GM23338 (cell line): ENCODE measurements at regions not wholly inside any gene's neighbourhood (a gene's known extent, or its start where the extent isn't known, plus 50 kb on each side); places are given as distances from the start of the nearest gene placed in this dataset.
"Not testable (repeated sequence)": the region's sequence is repeated elsewhere in the genome, so short reads cannot be mapped to it uniquely, and the experiment has no call there.

Experiments used
- ATAC-seq: fragments of 200-7000 bp; cut with Tn5 transposase; 3 replicates; pipeline ENCODE4 v1.9.1; 2020
- DNase-seq: peaks from one replicate; pipeline ENCODE4 v3.0.0-alpha.2; 2015; ENCODE audit warnings: low spot score
- H2AFZ ChIP-seq: fragments of 200-600 bp; sonication (generic); 2 replicates; pipeline ENCODE4 v1.8.0; 2016; ENCODE audit warnings: antibody characterized with exemption, mild to moderate bottlenecking, moderate library complexity
- H3F3A ChIP-seq: fragments of 200-600 bp; sonication (generic); replicated peaks from 2 replicates; pipeline ENCODE4 v1.8.0; 2017; ENCODE audit warnings: antibody characterized with exemption, mixed run types, low read depth
- H3K27ac ChIP-seq: fragments of 200-600 bp; sonication (generic); 2 replicates; pipeline ENCODE4 v1.6.1; 2016; ENCODE audit warnings: low read depth
- H3K27me3 ChIP-seq: fragments of 200-600 bp; sonication (generic); 2 replicates; pipeline ENCODE4 v1.8.0; 2016; ENCODE audit warnings: mild to moderate bottlenecking, mixed run types, moderate library complexity; ENCODE audit not compliant: insufficient read depth
- H3K36me3 ChIP-seq: fragments of 200-600 bp; sonication (generic); 2 replicates; pipeline ENCODE4 v1.8.0; 2016; ENCODE audit warnings: mild to moderate bottlenecking; ENCODE audit not compliant: insufficient read depth
- H3K4me1 ChIP-seq: fragments of 200-600 bp; sonication (generic); 2 replicates; pipeline ENCODE4 v1.8.0; 2016; ENCODE audit warnings: mild to moderate bottlenecking, moderate library complexity; ENCODE audit not compliant: insufficient read depth
- H3K4me2 ChIP-seq: fragments of 200-600 bp; sonication (generic); 2 replicates; pipeline ENCODE4 v1.7.1; 2017; ENCODE audit warnings: mixed run types
- H3K4me3 ChIP-seq: fragments of 200-600 bp; sonication (generic); 2 replicates; pipeline ENCODE4 v1.6.1; 2016; ENCODE audit warnings: mixed run types
- H3K79me2 ChIP-seq: fragments of 200-600 bp; sonication (generic); replicated peaks from 2 replicates; pipeline ENCODE4 v1.8.0; 2017; ENCODE audit warnings: mild to moderate bottlenecking; ENCODE audit not compliant: insufficient read depth
- H3K9me2 ChIP-seq: fragments of 200-600 bp; sonication (generic); 2 replicates; pipeline ENCODE4 v1.8.0; 2017; ENCODE audit not compliant: insufficient read depth
- H4K20me1 ChIP-seq: fragments of 200-600 bp; sonication (generic); replicated peaks from 2 replicates; pipeline ENCODE4 v1.8.0; 2017; ENCODE audit warnings: mild to moderate bottlenecking; ENCODE audit not compliant: insufficient read depth
- H3K27ac Mint-ChIP-seq: 2 replicates; pipeline ENCODE4 v1.8.0; 2020; ENCODE audit warnings: inconsistent platforms, mild to moderate bottlenecking, moderate library complexity, mixed read lengths
- H3K27me3 Mint-ChIP-seq: 3 replicates; pipeline ENCODE4 v1.8.0; 2022; ENCODE audit warnings: low read depth, mild to moderate bottlenecking, moderate library complexity, mixed read lengths, inconsistent platforms; ENCODE audit not compliant: insufficient read depth, poor library complexity
- H3K36me3 Mint-ChIP-seq: 3 replicates; pipeline ENCODE4 v1.8.0; 2021; ENCODE audit warnings: low read depth, mild to moderate bottlenecking, inconsistent platforms, moderate library complexity, mixed read lengths
- H3K4me1 Mint-ChIP-seq: 3 replicates; pipeline ENCODE4 v1.8.0; 2020; ENCODE audit warnings: mild to moderate bottlenecking, inconsistent platforms, mixed read lengths
- H3K4me3 Mint-ChIP-seq: 3 replicates; pipeline ENCODE4 v1.8.0; 2021; ENCODE audit warnings: moderate library complexity, mild to moderate bottlenecking, inconsistent platforms, mixed read lengths
- H3K9me3 Mint-ChIP-seq: 3 replicates; pipeline ENCODE4 v1.8.0; 2020; ENCODE audit warnings: moderate library complexity, mild to moderate bottlenecking, inconsistent platforms, mixed read lengths
- CREB1 ChIP-seq: fragments of 250-450 bp; sonication (Bioruptor Pico); IDR thresholded peaks from 2 replicates; pipeline ENCODE4 v1.5.0; 2020; ENCODE audit warnings: low read depth, mild to moderate bottlenecking, moderate library complexity
- ETS1 ChIP-seq: IDR thresholded peaks from 2 replicates; pipeline ENCODE4 v1.6.1; 2016; ENCODE audit warnings: antibody characterized with exemption
- NANOG ChIP-seq: IDR thresholded peaks from 2 replicates; pipeline ENCODE4 v1.6.1; 2016; ENCODE audit warnings: antibody characterized with exemption, borderline replicate concordance
- REST ChIP-seq: IDR thresholded peaks from one replicate; pipeline ENCODE4 v1.6.1; 2018; ENCODE audit warnings: antibody characterized with exemption; ENCODE audit not compliant: unreplicated experiment
- STAT1 ChIP-seq: IDR thresholded peaks from one replicate; pipeline ENCODE4 v1.6.1; 2016; ENCODE audit warnings: antibody characterized with exemption; ENCODE audit not compliant: unreplicated experiment
- ZNF114 ChIP-seq: fragments of 250-450 bp; sonication (Bioruptor Pico); IDR thresholded peaks from 2 replicates; pipeline ENCODE4 v1.5.0; 2020; ENCODE audit warnings: mild to moderate bottlenecking, moderate library complexity
- ZNF331 ChIP-seq: fragments of 250-450 bp; sonication (Bioruptor Pico); IDR thresholded peaks from 2 replicates; pipeline ENCODE4 v1.5.0; 2020; ENCODE audit warnings: low read depth, mild to moderate bottlenecking, moderate library complexity

GRCh38 chr15:77939851-77940250 lies 137.7 kb downstream of the TBC1D2B start:
- peaks cover 3% of the 10 kb centered on the region; the same call in 1 of the 2 replicates for H3K4me1 ChIP-seq
- no peak overlapping the region for H3K4me3 ChIP-seq
- Mint-ChIP-seq H3K27me3 (peaks cover 26% of the 10 kb centered on the region), H3K36me3 (no peaks in the 10 kb centered on the region), H3K27ac (no peak overlapping the region), H3K4me3 (no peak overlapping the region), H3K4me1 (peaks cover 20% of the 10 kb centered on the region; the same call in 2 of the 3 replicates), H3K9me3 (no peaks in the 10 kb centered on the region; the same call in 2 of the 3 replicates)
- H4K20me1 ChIP-seq, result no peaks in the 10 kb centered on the region
- H3K79me2 ChIP-seq, result no peaks in the 10 kb centered on the region
- TF ChIP-seq REST (no peak), CREB1 (CRISPR knock-in tag) (no peak), STAT1 (no peak), ETS1 (no peak), ZNF331 (CRISPR knock-in tag) (no peak), NANOG (no peak), ZNF114 (no peak)
- no peak overlapping the region for H3K27ac ChIP-seq
- H3K36me3 ChIP-seq, result no peaks in the 10 kb centered on the region
- H3K4me2 ChIP-seq, result no peak overlapping the region
- H3K9me2 ChIP-seq, result no peaks in the 10 kb centered on the region
- ATAC-seq (no peak), DNase-seq (no peak)
- H3F3A ChIP-seq, result no peaks in the 10 kb centered on the region
- no peak overlapping the region for H2AFZ ChIP-seq
- no peaks in the 10 kb centered on the region for H3K27me3 ChIP-seq

- H3K27ac Mint-ChIP-seq, H3K36me3 Mint-ChIP-seq, H3K27ac ChIP-seq, H4K20me1 ChIP-seq, H3K9me3 Mint-ChIP-seq, H3K9me2 ChIP-seq, H3K36me3 ChIP-seq, H2AFZ ChIP-seq, H3F3A ChIP-seq, H3K4me2 ChIP-seq, ATAC-seq, H3K4me3 Mint-ChIP-seq, H3K4me1 ChIP-seq, H3K27me3 ChIP-seq, DNase-seq, H3K4me3 ChIP-seq, H3K79me2 ChIP-seq: not testable (repeated sequence)
- Mint-ChIP-seq H3K4me1 (peaks cover 15% of the 10 kb centered on the region; the same call in 2 of the 3 replicates), H3K27me3 (peaks cover 22% of the 10 kb centered on the region)
Measured at GRCh38 chr15:77939026-77939425, 138.5 kb downstream of the TBC1D2B start.

GRCh38 chr15:77938546-77938945 lies 139.0 kb downstream of the TBC1D2B start:
- H3F3A ChIP-seq, H3K4me2 ChIP-seq, H3K4me3 ChIP-seq, H3K36me3 Mint-ChIP-seq, H3K79me2 ChIP-seq, DNase-seq, ATAC-seq, H3K9me3 Mint-ChIP-seq, H3K27me3 ChIP-seq, H3K27ac ChIP-seq, H3K27ac Mint-ChIP-seq, H3K4me1 ChIP-seq, H3K4me3 Mint-ChIP-seq, H3K9me2 ChIP-seq, H2AFZ ChIP-seq, H4K20me1 ChIP-seq, H3K36me3 ChIP-seq: not testable (repeated sequence)
- Mint-ChIP-seq H3K27me3 (peaks cover 19% of the 10 kb centered on the region), H3K4me1 (peaks cover 10% of the 10 kb centered on the region; the same call in 2 of the 3 replicates)

GRCh38 chr15:77936567-77936966 lies 140.9 kb downstream of the TBC1D2B start:
- DNase-seq, H3F3A ChIP-seq, H4K20me1 ChIP-seq, H2AFZ ChIP-seq, H3K9me3 Mint-ChIP-seq, H3K36me3 Mint-ChIP-seq, H3K79me2 ChIP-seq, H3K4me1 ChIP-seq, H3K4me3 ChIP-seq, H3K36me3 ChIP-seq, H3K9me2 ChIP-seq, H3K27me3 ChIP-seq, H3K4me1 Mint-ChIP-seq, H3K4me3 Mint-ChIP-seq, ATAC-seq, H3K4me2 ChIP-seq, H3K27ac ChIP-seq, H3K27ac Mint-ChIP-seq: not testable (repeated sequence)
- peaks cover 12% of the 10 kb centered on the region for H3K27me3 Mint-ChIP-seq

GRCh38 chr15:77934516-77934915 lies 143.0 kb downstream of the TBC1D2B start:
- not testable (repeated sequence) for H3K4me3 Mint-ChIP-seq

More at GRCh38 chr15:77934516-77934915, 143.0 kb downstream of the TBC1D2B start:
- peaks cover 12% of the 10 kb centered on the region for H3K4me1 ChIP-seq
- not testable (repeated sequence) for H3K79me2 ChIP-seq, H3F3A ChIP-seq, H3K4me2 ChIP-seq, ATAC-seq, H2AFZ ChIP-seq, DNase-seq, H4K20me1 ChIP-seq, H3K27me3 ChIP-seq, H3K9me2 ChIP-seq, H3K27ac Mint-ChIP-seq, H3K4me3 ChIP-seq, H3K36me3 Mint-ChIP-seq, H3K36me3 ChIP-seq, H3K27ac ChIP-seq, H3K9me3 Mint-ChIP-seq
- peaks cover 12% of the 10 kb centered on the region for H3K27me3 Mint-ChIP-seq
- H3K4me1 Mint-ChIP-seq, result peaks cover 16% of the 10 kb centered on the region; the same call in 2 of the 3 replicates
